Upper lobe of left lung (tissue), 4 donors: ENCODE measurements at regions not wholly inside any gene's neighbourhood (a gene's known extent, or its start where the extent isn't known, plus 50 kb on each side); places are given as distances from the start of the nearest gene placed in this dataset.

Experiments used
- CTCF ChIP-seq, 6 experiments: fragments of 450-650 bp in 4 of 6; fragments of 200-600 bp in 2 of 6; sonication (generic) in 2 of 6; IDR thresholded peaks; one replicate each; pipeline ENCODE4 v1.5.1; 2016 to 2019; ENCODE audit warnings: antibody characterized with exemption in 6 of 6
- EP300 ChIP-seq, 4 donors: sonication (generic); formaldehyde crosslinking; IDR thresholded peaks; one replicate each; pipeline ENCODE4 v1.5.1; 2017; ENCODE audit warnings: antibody characterized with exemption in 4 of 4, control low read depth in 2 of 4
- POLR2A ChIP-seq, 4 donors: fragments of 450-650 bp; IDR thresholded peaks; one replicate each; pipeline ENCODE4 v1.5.1; 2016 to 2017; ENCODE audit warnings: antibody characterized with exemption in 4 of 4, mild to moderate bottlenecking in 2 of 4

GRCh38 chr7:23895666-23896096 is 185.7 kb downstream of the STK31 start:
- TF ChIP-seq EP300 (IDR thresholded peaks at IDR 0.05) (no peak), CTCF (IDR thresholded peaks at IDR 0.05) (no peak), POLR2A (IDR thresholded peaks at IDR 0.05) (no peak)
